Panc1 (cell line): ENCODE measurements at regions not wholly inside any gene's neighbourhood (a gene's known extent, or its start where the extent isn't known, plus 50 kb on each side); places are given as distances from the start of the nearest gene placed in this dataset.
"Not testable (repeated sequence)": the region's sequence is repeated elsewhere in the genome, so short reads cannot be mapped to it uniquely, and the experiment has no call there.

ENCODE experiments used
- ATAC-seq: fragments of 200-7000 bp; cut with Tn5 transposase; 2 replicates; pipeline ENCODE4 v1.9.1; 2020; ENCODE audit warnings: mild to moderate bottlenecking, moderate library complexity
- BruUV-seq: library from RNA; stranded (reverse); fragments of 400-500 nt; replicated peaks from 2 replicates; lab custom pipeline; 2021; lab: Mats Ljungman, UMichigan
- CTCF ChIA-PET: fragments of 300-600 bp; sonication (Branson Sonifier 250); formaldehyde crosslinking; loops from one replicate; lab custom pipeline; 2022; ENCODE audit warnings: antibody characterized with exemption; lab: Charles Lee
- POLR2A ChIA-PET: fragments of 300-600 bp; sonication (Branson Sonifier 250); formaldehyde crosslinking; loops from one replicate; lab custom pipeline; 2022; ENCODE audit warnings: antibody characterized with exemption; lab: Charles Lee
- DNase-seq: peaks from one replicate; pipeline ENCODE4 v3.0.0-alpha.2; 2010; ENCODE audit warnings: low read depth, low spot score
- H3K27ac ChIP-seq: 2 replicates; pipeline ENCODE4 v1.5.1; 2011; ENCODE audit warnings: mild to moderate bottlenecking, low read length, inconsistent platforms
- H3K27me3 ChIP-seq: fragments of 200-500 bp; sonication (Bioruptor generic); 2 replicates; pipeline ENCODE4 v1.6.0; 2014; ENCODE audit warnings: low read length, inconsistent platforms; ENCODE audit not compliant: control insufficient read depth, insufficient read depth
- H3K36me3 ChIP-seq: fragments of 200-500 bp; sonication (Bioruptor generic); 2 replicates; pipeline ENCODE4 v1.5.1; 2014; ENCODE audit warnings: inconsistent platforms, mild to moderate bottlenecking, low read length, moderate library complexity; ENCODE audit not compliant: control insufficient read depth, insufficient read depth
- H3K4me1 ChIP-seq: 2 replicates; pipeline ENCODE4 v1.5.1; 2011; ENCODE audit warnings: inconsistent platforms, mild to moderate bottlenecking, low read length, moderate library complexity; ENCODE audit not compliant: control insufficient read depth, insufficient read depth
- H3K4me3 ChIP-seq, 2 experiments: 2 replicates each; pipeline ENCODE4 v1.5.1; 2011 to 2012; ENCODE audit warnings: low read depth in 2 of 2, low read length in 2 of 2, mild to moderate bottlenecking in 2 of 2, inconsistent platforms in 1 of 2, moderate library complexity in 1 of 2
- H3K9me3 ChIP-seq: fragments of 200-500 bp; sonication (Bioruptor generic); 2 replicates; pipeline ENCODE4 v1.5.1; 2014; ENCODE audit warnings: low read depth, mild to moderate bottlenecking, inconsistent platforms, low read length, moderate library complexity; ENCODE audit not compliant: control insufficient read depth, insufficient read depth
- POLR2AphosphoS5 ChIP-seq: IDR thresholded peaks from 2 replicates; pipeline ENCODE4 v1.6.1; 2012; ENCODE audit warnings: mild to moderate bottlenecking, low read depth, low read length, moderate library complexity
- SIN3A ChIP-seq: IDR thresholded peaks from 2 replicates; pipeline ENCODE4 v1.6.1; 2012; ENCODE audit warnings: low read depth, mild to moderate bottlenecking, low read length, moderate library complexity, borderline replicate concordance; ENCODE audit not compliant: insufficient read depth
- TCF7L2 ChIP-seq: IDR thresholded peaks from 2 replicates; pipeline ENCODE4 v1.6.1; 2011; ENCODE audit warnings: mild to moderate bottlenecking, low read depth, low read length, inconsistent platforms
- in situ Hi-C: cut with HindIII; loops from 2 replicates; pipeline ENCODE4 v1.10.0; 2016; ENCODE audit warnings: low sequenced_read_pairs, low pct_unique_long_range_greater_than_20kb
- intact Hi-C: fragments of 100-400 bp; cut with micrococcal nuclease; formaldehyde crosslinking; loops from one replicate; pipeline ENCODE4 v1.10.0; 2022; ENCODE audit not compliant: unreplicated experiment
- TF ChIP-seq, protein P1 (sequence below): fragments of 450-650 bp; IDR thresholded peaks from 2 replicates; pipeline ENCODE4 v1.5.1; 2017; ENCODE audit warnings: mild to moderate bottlenecking
- TF ChIP-seq, protein P2 (sequence below), 2 experiments: IDR thresholded peaks; 2 replicates each; pipeline ENCODE4 v1.6.1; 2011 to 2012; ENCODE audit warnings: low read depth in 2 of 2, control low read depth in 1 of 2, low read length in 1 of 2, mild to moderate bottlenecking in 1 of 2, moderate library complexity in 1 of 2; ENCODE audit not compliant: insufficient read depth in 1 of 2

DNA sequence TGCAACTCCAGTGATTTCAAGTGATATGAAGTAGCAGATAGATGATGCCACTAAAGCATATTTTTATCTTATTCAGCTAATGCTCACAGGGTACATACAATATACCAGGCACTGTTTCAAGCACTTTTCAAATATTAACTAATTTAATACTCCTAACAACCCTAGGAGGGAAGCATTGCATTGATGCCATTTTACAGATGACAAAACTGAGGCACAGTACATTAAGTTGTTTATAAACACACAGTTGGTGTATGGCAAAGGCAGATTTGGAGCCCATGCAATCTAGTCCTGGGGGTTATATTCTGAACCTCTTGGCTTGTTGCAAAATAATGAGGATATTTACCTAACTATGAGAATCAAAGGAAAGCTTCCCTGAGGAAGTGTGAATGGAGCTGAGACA is 371.0 kb downstream of the SFMBT2 start:
- intact Hi-C loops: no loop called here
- no TSS peak for BruUV-seq
- ATAC-seq: no peak
- ChIA-PET CTCF (no interaction called here), POLR2A (no interaction called here)
- no peaks in the 10 kb centered on the region for H3K27me3 ChIP-seq
- TF ChIP-seq, protein P1, sequence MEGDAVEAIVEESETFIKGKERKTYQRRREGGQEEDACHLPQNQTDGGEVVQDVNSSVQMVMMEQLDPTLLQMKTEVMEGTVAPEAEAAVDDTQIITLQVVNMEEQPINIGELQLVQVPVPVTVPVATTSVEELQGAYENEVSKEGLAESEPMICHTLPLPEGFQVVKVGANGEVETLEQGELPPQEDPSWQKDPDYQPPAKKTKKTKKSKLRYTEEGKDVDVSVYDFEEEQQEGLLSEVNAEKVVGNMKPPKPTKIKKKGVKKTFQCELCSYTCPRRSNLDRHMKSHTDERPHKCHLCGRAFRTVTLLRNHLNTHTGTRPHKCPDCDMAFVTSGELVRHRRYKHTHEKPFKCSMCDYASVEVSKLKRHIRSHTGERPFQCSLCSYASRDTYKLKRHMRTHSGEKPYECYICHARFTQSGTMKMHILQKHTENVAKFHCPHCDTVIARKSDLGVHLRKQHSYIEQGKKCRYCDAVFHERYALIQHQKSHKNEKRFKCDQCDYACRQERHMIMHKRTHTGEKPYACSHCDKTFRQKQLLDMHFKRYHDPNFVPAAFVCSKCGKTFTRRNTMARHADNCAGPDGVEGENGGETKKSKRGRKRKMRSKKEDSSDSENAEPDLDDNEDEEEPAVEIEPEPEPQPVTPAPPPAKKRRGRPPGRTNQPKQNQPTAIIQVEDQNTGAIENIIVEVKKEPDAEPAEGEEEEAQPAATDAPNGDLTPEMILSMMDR: no peak
- TF ChIP-seq SIN3A (no peak), POLR2AphosphoS5 (no peak), TCF7L2 (no peak)
- TF ChIP-seq, protein P2, sequence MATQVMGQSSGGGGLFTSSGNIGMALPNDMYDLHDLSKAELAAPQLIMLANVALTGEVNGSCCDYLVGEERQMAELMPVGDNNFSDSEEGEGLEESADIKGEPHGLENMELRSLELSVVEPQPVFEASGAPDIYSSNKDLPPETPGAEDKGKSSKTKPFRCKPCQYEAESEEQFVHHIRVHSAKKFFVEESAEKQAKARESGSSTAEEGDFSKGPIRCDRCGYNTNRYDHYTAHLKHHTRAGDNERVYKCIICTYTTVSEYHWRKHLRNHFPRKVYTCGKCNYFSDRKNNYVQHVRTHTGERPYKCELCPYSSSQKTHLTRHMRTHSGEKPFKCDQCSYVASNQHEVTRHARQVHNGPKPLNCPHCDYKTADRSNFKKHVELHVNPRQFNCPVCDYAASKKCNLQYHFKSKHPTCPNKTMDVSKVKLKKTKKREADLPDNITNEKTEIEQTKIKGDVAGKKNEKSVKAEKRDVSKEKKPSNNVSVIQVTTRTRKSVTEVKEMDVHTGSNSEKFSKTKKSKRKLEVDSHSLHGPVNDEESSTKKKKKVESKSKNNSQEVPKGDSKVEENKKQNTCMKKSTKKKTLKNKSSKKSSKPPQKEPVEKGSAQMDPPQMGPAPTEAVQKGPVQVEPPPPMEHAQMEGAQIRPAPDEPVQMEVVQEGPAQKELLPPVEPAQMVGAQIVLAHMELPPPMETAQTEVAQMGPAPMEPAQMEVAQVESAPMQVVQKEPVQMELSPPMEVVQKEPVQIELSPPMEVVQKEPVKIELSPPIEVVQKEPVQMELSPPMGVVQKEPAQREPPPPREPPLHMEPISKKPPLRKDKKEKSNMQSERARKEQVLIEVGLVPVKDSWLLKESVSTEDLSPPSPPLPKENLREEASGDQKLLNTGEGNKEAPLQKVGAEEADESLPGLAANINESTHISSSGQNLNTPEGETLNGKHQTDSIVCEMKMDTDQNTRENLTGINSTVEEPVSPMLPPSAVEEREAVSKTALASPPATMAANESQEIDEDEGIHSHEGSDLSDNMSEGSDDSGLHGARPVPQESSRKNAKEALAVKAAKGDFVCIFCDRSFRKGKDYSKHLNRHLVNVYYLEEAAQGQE (IDR thresholded peaks at IDR 0.05; ENCODE audit: insufficient read depth in 1 of 2, low read depth in 2 of 2, low read length in 1 of 2): no peak
- no peak overlapping the region for H3K4me3 ChIP-seq
- no peaks in the 10 kb centered on the region for H3K36me3 ChIP-seq
- no peaks in the 10 kb centered on the region for H3K4me1 ChIP-seq
- in situ Hi-C loops: no loop called here
- no peak overlapping the region for H3K27ac ChIP-seq
- no peaks in the 10 kb centered on the region for H3K9me3 ChIP-seq
- DNase-seq: no peak

DNA sequence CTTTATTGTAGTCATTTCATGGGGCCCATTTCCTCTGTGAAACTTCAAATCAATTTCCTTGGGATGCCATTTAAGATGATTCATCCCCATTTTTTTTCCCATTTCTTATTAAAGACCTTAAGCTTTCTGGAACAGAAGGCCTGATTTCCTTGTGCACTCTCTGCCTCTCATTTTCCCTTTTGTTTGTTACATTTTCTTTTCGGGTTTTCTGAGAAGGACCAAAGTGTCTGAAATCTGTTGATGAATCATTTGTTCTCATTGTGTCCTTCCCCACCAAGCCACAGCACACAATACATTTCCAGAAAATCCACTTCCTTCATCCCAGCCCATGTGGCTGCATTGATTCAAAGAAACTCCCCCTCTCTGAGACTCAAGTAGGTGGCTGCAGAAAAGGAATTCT is 372.4 kb downstream of the SFMBT2 start:
- no peaks in the 10 kb centered on the region for H3K27me3 ChIP-seq
- ATAC-seq: no peak
- H3K9me3 ChIP-seq: no peaks in the 10 kb centered on the region
- BruUV-seq: no TSS peak
- H3K4me1 ChIP-seq: no peaks in the 10 kb centered on the region
- DNase-seq: no peak
- H3K36me3 ChIP-seq: no peaks in the 10 kb centered on the region
- in situ Hi-C loops (no loop called here), intact Hi-C loops (no loop called here)
- no peak overlapping the region for H3K4me3 ChIP-seq
- POLR2A ChIA-PET: no interaction called here
- CTCF ChIA-PET: no interaction called here
- no peak overlapping the region for H3K27ac ChIP-seq
- TF ChIP-seq SIN3A: no peak
- no peak for TF ChIP-seq POLR2AphosphoS5
- TF ChIP-seq, protein P1: no peak
- TF ChIP-seq, protein P2 (IDR thresholded peaks at IDR 0.05; ENCODE audit: insufficient read depth in 1 of 2, low read depth in 2 of 2, low read length in 1 of 2): no peak
- TF ChIP-seq TCF7L2: no peak

DNA sequence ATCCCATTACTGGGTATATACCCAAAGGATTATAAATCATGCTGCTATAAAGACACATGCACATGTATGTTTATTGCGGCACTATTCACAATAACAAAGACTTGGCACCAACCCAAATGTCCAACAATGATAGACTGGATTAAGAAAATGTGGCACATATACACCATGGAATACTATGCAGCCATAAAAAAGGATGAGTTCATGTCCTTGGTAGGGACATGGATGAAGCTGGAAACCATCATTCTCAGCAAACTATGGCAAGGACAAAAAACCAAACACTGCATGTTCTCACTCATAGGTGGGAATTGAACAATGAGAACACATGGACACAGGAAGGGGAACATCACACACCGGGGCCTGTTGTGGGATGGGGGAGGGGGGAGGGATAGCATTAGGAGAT is 373.4 kb downstream of the SFMBT2 start:
- BruUV-seq, intact Hi-C loops, POLR2A ChIA-PET: not testable (repeated sequence)

More for the DNA sequence above, 373.4 kb downstream of the SFMBT2 start:
- H3K27me3 ChIP-seq, DNase-seq, H3K4me3 ChIP-seq, H3K9me3 ChIP-seq, H3K36me3 ChIP-seq, in situ Hi-C loops, H3K27ac ChIP-seq, H3K4me1 ChIP-seq, CTCF ChIA-PET, ATAC-seq: not testable (repeated sequence)
